Prostate gland (tissue), 2 donors: ENCODE measurements at regions not wholly inside any gene's neighbourhood (a gene's known extent, or its start where the extent isn't known, plus 50 kb on each side); places are given as distances from the start of the nearest gene placed in this dataset.

ENCODE experiments used
- CTCF ChIP-seq, 4 experiments: fragments of 200-600 bp in 2 of 4; fragments of 450-650 bp in 2 of 4; sonication (generic) in 2 of 4; IDR thresholded peaks; 1 replicate in 3 of 4; 2 replicates in 1 of 4; pipeline ENCODE4 v1.5.1; 2016 to 2019; ENCODE audit warnings: antibody characterized with exemption in 4 of 4, mild to moderate bottlenecking in 2 of 4, moderate library complexity in 2 of 4
- POLR2A ChIP-seq: fragments of 450-650 bp; IDR thresholded peaks from one replicate; pipeline ENCODE4 v1.6.1; 2016; ENCODE audit warnings: antibody characterized with exemption, mild to moderate bottlenecking

- TF ChIP-seq CTCF (IDR thresholded peaks at IDR 0.05), result no peak
- no peak for TF ChIP-seq POLR2A
These were observed 70.0 kb upstream of the ATIC start for GRCh38 chr2:215241791-215242305.
